HG03139 (cell line): ENCODE measurements at regions not wholly inside any gene's neighbourhood (a gene's known extent, or its start where the extent isn't known, plus 50 kb on each side); places are given as distances from the start of the nearest gene placed in this dataset.

Experiments used
- ATAC-seq: cut with Tn5 transposase; IDR thresholded peaks from one replicate; pipeline ENCODE4 v1.9.1; 2021; ENCODE audit not compliant: unreplicated experiment

GRCh38 chr12:45585522-45586230 lies 143.8 kb upstream of the ARID2 start:
- no peak for ATAC-seq

- ATAC-seq, result no peak
Measured at GRCh38 chr12:45586486-45586885, 143.0 kb upstream of the ARID2 start.

GRCh38 chr12:45587012-45587411 lies 142.5 kb upstream of the ARID2 start:
- ATAC-seq, result no peak

- ATAC-seq, result no peak
Measured at GRCh38 chr12:45587877-45588533, 141.5 kb upstream of the ARID2 start.

GRCh38 chr12:45590646-45591045 lies 138.9 kb upstream of the ARID2 start:
- ATAC-seq, result no peak

- ATAC-seq, result no peak
Measured at GRCh38 chr12:45591635-45592034, 137.9 kb upstream of the ARID2 start.

GRCh38 chr12:45596366-45596765 lies 133.1 kb upstream of the ARID2 start:
- no peak for ATAC-seq

GRCh38 chr12:45598336-45598735 lies 131.2 kb upstream of the ARID2 start:
- ATAC-seq, result no peak

GRCh38 chr12:45598761-45599160 lies 130.7 kb upstream of the ARID2 start:
- no peak for ATAC-seq

- ATAC-seq, result no peak
Measured at GRCh38 chr12:45599196-45599595, 130.3 kb upstream of the ARID2 start.

- ATAC-seq, result no peak
Measured at GRCh38 chr12:45601390-45601789, 128.1 kb upstream of the ARID2 start.

- ATAC-seq, result no peak
Measured at GRCh38 chr12:45601888-45602287, 127.6 kb upstream of the ARID2 start.

- ATAC-seq, result no peak
Measured at GRCh38 chr12:45605624-45606023, 123.9 kb upstream of the ARID2 start.

- no peak for ATAC-seq
Measured at GRCh38 chr12:45611061-45611460, 118.4 kb upstream of the ARID2 start.

GRCh38 chr12:45611495-45611894 lies 118.0 kb upstream of the ARID2 start:
- no peak for ATAC-seq

GRCh38 chr12:45612044-45612794 lies 117.3 kb upstream of the ARID2 start:
- no peak for ATAC-seq

GRCh38 chr12:45613296-45613695 lies 116.2 kb upstream of the ARID2 start:
- no peak for ATAC-seq

- ATAC-seq, result no peak
Measured at GRCh38 chr12:45613855-45614254, 115.7 kb upstream of the ARID2 start.

GRCh38 chr12:45615268-45615667 lies 114.2 kb upstream of the ARID2 start:
- ATAC-seq, result no peak

- no peak for ATAC-seq
Measured at GRCh38 chr12:45619736-45620135, 109.8 kb upstream of the ARID2 start.

GRCh38 chr12:45621703-45622102 lies 107.8 kb upstream of the ARID2 start:
- ATAC-seq, result no peak
